Suprapubic skin (tissue), 4 donors: ENCODE measurements at regions not wholly inside any gene's neighbourhood (a gene's known extent, or its start where the extent isn't known, plus 50 kb on each side); places are given as distances from the start of the nearest gene placed in this dataset.

Experiments used
- EP300 ChIP-seq: sonication (generic); formaldehyde crosslinking; IDR thresholded peaks from one replicate; pipeline ENCODE4 v1.6.1; 2017; ENCODE audit warnings: antibody characterized with exemption
- POLR2A ChIP-seq, 2 donors: fragments of 450-650 bp; IDR thresholded peaks; one replicate each; pipeline ENCODE4 v1.6.1; 2017; ENCODE audit warnings: antibody characterized with exemption in 2 of 2, mild to moderate bottlenecking in 2 of 2, moderate library complexity in 2 of 2
- POLR2AphosphoS5 ChIP-seq, 3 donors: sonication (generic); formaldehyde crosslinking; IDR thresholded peaks; one replicate each; pipeline ENCODE4 v1.6.1; 2017; ENCODE audit warnings: antibody characterized with exemption in 3 of 3
- TF ChIP-seq, protein P1 (sequence below), 2 donors: fragments of 200-600 bp in 1 of 2; fragments of 450-650 bp in 1 of 2; sonication (generic) in 1 of 2; IDR thresholded peaks; one replicate each; pipeline ENCODE4 v1.5.1; 2016 to 2019; ENCODE audit warnings: antibody characterized with exemption in 2 of 2, mild to moderate bottlenecking in 1 of 2, moderate library complexity in 1 of 2

- TF ChIP-seq, protein P1, sequence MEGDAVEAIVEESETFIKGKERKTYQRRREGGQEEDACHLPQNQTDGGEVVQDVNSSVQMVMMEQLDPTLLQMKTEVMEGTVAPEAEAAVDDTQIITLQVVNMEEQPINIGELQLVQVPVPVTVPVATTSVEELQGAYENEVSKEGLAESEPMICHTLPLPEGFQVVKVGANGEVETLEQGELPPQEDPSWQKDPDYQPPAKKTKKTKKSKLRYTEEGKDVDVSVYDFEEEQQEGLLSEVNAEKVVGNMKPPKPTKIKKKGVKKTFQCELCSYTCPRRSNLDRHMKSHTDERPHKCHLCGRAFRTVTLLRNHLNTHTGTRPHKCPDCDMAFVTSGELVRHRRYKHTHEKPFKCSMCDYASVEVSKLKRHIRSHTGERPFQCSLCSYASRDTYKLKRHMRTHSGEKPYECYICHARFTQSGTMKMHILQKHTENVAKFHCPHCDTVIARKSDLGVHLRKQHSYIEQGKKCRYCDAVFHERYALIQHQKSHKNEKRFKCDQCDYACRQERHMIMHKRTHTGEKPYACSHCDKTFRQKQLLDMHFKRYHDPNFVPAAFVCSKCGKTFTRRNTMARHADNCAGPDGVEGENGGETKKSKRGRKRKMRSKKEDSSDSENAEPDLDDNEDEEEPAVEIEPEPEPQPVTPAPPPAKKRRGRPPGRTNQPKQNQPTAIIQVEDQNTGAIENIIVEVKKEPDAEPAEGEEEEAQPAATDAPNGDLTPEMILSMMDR (IDR thresholded peaks at IDR 0.05) = no peak
- TF ChIP-seq POLR2A (IDR thresholded peaks at IDR 0.05) (no peak), POLR2AphosphoS5 (IDR thresholded peaks at IDR 0.05) (no peak), EP300 (no peak)
Measured at GRCh38 chr5:18105449-18105848, 471.2 kb downstream of the TAF11L14 start.
